ENCODE measurements at regions not wholly inside any gene's neighbourhood (a gene's known extent, or its start where the extent isn't known, plus 50 kb on each side); places are given as distances from the start of the nearest gene placed in this dataset.
"Not testable (repeated sequence)": the region's sequence is repeated elsewhere in the genome, so short reads cannot be mapped to it uniquely, and the experiment has no call there.

DNA sequence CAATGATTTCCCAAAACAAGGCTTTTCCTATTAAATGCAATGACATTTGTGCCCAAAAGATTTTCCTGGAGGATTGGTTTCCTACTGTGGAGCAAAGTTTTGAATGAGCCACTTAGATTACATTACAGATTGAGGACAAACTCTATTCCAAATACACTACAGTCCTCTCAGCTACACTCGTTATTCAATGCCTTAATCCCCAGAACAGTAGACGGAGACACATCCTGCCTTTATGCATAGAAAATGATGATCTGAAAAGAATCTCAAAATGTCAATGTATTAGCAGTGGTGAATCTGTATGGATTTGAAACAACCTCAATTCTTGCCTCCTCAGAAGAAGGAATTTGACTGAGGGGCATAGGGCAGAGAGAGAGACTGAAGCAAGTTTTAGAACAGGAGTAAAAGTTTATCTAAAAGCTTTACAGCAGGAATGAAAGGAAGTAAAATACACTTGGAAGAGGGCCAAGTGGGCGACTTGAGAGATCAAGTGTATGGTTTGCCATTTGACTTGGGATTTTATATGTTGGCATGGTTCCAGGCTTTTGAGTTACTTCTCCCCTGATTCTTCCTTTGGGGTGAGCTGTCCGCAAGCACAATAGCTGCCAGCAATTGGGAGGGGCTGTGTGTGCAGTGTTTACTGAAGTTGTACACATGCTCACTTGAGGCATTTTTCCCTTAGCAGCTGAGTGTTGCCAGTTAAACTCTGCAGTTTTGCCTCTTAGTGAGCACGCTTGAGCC, 891.9 kb upstream of the MBL2 start:
- Histone ChIP-seq H3K36me3 (ENCODE audit: control insufficient read depth in 2 of 2, insufficient read depth in 2 of 2, low read length in 2 of 2) (no peaks in the 10 kb centered on the region), H3K27me3 (ENCODE audit: control insufficient read depth in 1 of 2, insufficient read depth in 2 of 2, low read length in 2 of 2) (no peaks in the 10 kb centered on the region), H3K4me1 (ENCODE audit: control insufficient read depth, insufficient read depth, low read length) (no peaks in the 10 kb centered on the region), H3K9ac (ENCODE audit: low read length in 2 of 2) (no peak overlapping the region), H3K9me3 (ENCODE audit: control insufficient read depth in 2 of 2, low read length in 2 of 2) (no peaks in the 10 kb centered on the region), H3K27ac (ENCODE audit: low read length) (no peak overlapping the region), H3K4me3 (ENCODE audit: low read length in 2 of 2) (peak overlapping the region; percentile 26 to 52)

GRCh38 chr10:53650794-53651193, 878.2 kb upstream of the MBL2 start:
- Histone ChIP-seq H3K9me3 (ENCODE audit: control insufficient read depth in 2 of 2, low read length in 2 of 2) (no peaks in the 10 kb centered on the region), H3K27ac (ENCODE audit: low read length) (no peak overlapping the region), H3K4me1 (ENCODE audit: control insufficient read depth, insufficient read depth, low read length) (no peaks in the 10 kb centered on the region), H3K9ac (ENCODE audit: low read length in 2 of 2) (no peak overlapping the region), H3K36me3 (ENCODE audit: control insufficient read depth in 2 of 2, insufficient read depth in 2 of 2, low read length in 2 of 2) (no peaks in the 10 kb centered on the region), H3K27me3 (ENCODE audit: control insufficient read depth in 1 of 2, insufficient read depth in 2 of 2, low read length in 2 of 2) (no peaks in the 10 kb centered on the region), H3K4me3 (ENCODE audit: low read length in 2 of 2) (no peak overlapping the region)

DNA sequence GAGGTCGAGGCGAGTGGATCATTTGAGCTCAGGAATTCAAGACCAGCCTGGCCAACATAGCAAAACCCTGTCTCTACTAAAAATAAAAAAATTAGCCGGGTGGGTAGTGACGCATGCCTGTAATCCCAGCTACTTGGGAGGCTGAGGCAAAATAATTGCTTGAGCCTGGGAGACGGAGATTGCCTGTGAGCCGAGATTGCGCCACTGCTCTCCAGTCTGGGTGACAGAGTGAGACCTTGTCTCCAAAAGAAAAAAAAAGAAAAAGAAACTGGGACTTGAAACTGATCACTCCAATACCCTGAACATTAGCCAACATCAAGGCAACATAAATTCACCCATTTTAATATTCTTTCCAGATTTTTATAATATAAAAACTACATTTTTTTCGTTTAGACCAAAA, 874.6 kb upstream of the MBL2 start:
- H3K9ac ChIP-seq (ENCODE audit: low read length in 2 of 2); H3K27me3 ChIP-seq (ENCODE audit: control insufficient read depth in 1 of 2, insufficient read depth in 2 of 2, low read length in 2 of 2); H3K4me1 ChIP-seq (ENCODE audit: control insufficient read depth, insufficient read depth, low read length): not testable (repeated sequence)

GRCh38 chr10:53646525-53646924, 873.9 kb upstream of the MBL2 start:
- no peaks in the 10 kb centered on the region for H3K4me1 ChIP-seq (ENCODE audit: control insufficient read depth, insufficient read depth, low read length)
- H3K4me3 ChIP-seq (ENCODE audit: low read length in 2 of 2) = no peak overlapping the region
- H3K36me3 ChIP-seq (ENCODE audit: control insufficient read depth in 2 of 2, insufficient read depth in 2 of 2, low read length in 2 of 2) = no peaks in the 10 kb centered on the region
- no peak overlapping the region for H3K9ac ChIP-seq (ENCODE audit: low read length in 2 of 2)
- no peaks in the 10 kb centered on the region for H3K9me3 ChIP-seq (ENCODE audit: control insufficient read depth in 2 of 2, low read length in 2 of 2)
- no peak overlapping the region for H3K27ac ChIP-seq (ENCODE audit: low read length)
- no peaks in the 10 kb centered on the region for H3K27me3 ChIP-seq (ENCODE audit: control insufficient read depth in 1 of 2, insufficient read depth in 2 of 2, low read length in 2 of 2)

More for the DNA sequence above, 874.6 kb upstream of the MBL2 start:
- not testable (repeated sequence) for H3K36me3 ChIP-seq (ENCODE audit: control insufficient read depth in 2 of 2, insufficient read depth in 2 of 2, low read length in 2 of 2); H3K9me3 ChIP-seq (ENCODE audit: control insufficient read depth in 2 of 2, low read length in 2 of 2); H3K27ac ChIP-seq (ENCODE audit: low read length); H3K4me3 ChIP-seq (ENCODE audit: low read length in 2 of 2)

DNA sequence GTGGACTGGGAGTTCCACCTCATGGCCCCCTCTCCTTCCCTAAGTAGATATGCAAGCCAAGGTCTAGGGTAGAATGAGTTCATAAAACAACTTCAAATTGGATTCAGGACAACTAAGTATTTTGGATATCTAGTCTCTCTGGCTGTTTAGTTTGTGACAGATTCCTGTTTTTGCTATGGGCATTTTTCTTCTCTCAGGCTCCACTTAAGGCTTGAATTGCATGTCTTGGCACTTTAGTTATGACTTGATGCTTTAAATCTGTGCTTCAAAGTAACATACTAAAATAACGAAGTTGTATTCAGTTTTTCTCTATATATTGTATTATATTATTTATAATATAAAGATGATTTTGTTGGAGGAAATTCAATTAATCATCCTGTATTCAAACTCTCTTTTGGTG, 873.4 kb upstream of the MBL2 start:
- H3K4me3 ChIP-seq (ENCODE audit: low read length in 2 of 2) = no peak overlapping the region
- no peaks in the 10 kb centered on the region for H3K27me3 ChIP-seq (ENCODE audit: control insufficient read depth in 1 of 2, insufficient read depth in 2 of 2, low read length in 2 of 2)
- H3K9me3 ChIP-seq (ENCODE audit: control insufficient read depth in 2 of 2, low read length in 2 of 2) = no peaks in the 10 kb centered on the region
- H3K36me3 ChIP-seq (ENCODE audit: control insufficient read depth in 2 of 2, insufficient read depth in 2 of 2, low read length in 2 of 2) = no peaks in the 10 kb centered on the region
- no peaks in the 10 kb centered on the region for H3K4me1 ChIP-seq (ENCODE audit: control insufficient read depth, insufficient read depth, low read length)
- no peak overlapping the region for H3K9ac ChIP-seq (ENCODE audit: low read length in 2 of 2)
- H3K27ac ChIP-seq (ENCODE audit: low read length) = no peak overlapping the region

- no peaks in the 10 kb centered on the region for H3K4me1 ChIP-seq (ENCODE audit: control insufficient read depth, insufficient read depth, low read length)
- H3K36me3 ChIP-seq (ENCODE audit: control insufficient read depth in 2 of 2, insufficient read depth in 2 of 2, low read length in 2 of 2) = no peaks in the 10 kb centered on the region
- H3K27me3 ChIP-seq (ENCODE audit: control insufficient read depth in 1 of 2, insufficient read depth in 2 of 2, low read length in 2 of 2) = no peaks in the 10 kb centered on the region
- H3K9ac ChIP-seq (ENCODE audit: low read length in 2 of 2) = no peak overlapping the region
- H3K9me3 ChIP-seq (ENCODE audit: control insufficient read depth in 2 of 2, low read length in 2 of 2) = no peaks in the 10 kb centered on the region
- no peak overlapping the region for H3K27ac ChIP-seq (ENCODE audit: low read length)
- H3K4me3 ChIP-seq (ENCODE audit: low read length in 2 of 2) = no peak overlapping the region
Observed at GRCh38 chr10:53638006-53638405, 865.4 kb upstream of the MBL2 start.

- H3K9ac ChIP-seq (ENCODE audit: low read length in 2 of 2) = no peak overlapping the region
- no peaks in the 10 kb centered on the region for H3K27me3 ChIP-seq (ENCODE audit: control insufficient read depth in 1 of 2, insufficient read depth in 2 of 2, low read length in 2 of 2)
- H3K27ac ChIP-seq (ENCODE audit: low read length) = no peak overlapping the region
- H3K9me3 ChIP-seq (ENCODE audit: control insufficient read depth in 2 of 2, low read length in 2 of 2) = no peaks in the 10 kb centered on the region
- H3K36me3 ChIP-seq (ENCODE audit: control insufficient read depth in 2 of 2, insufficient read depth in 2 of 2, low read length in 2 of 2) = no peaks in the 10 kb centered on the region
- no peaks in the 10 kb centered on the region for H3K4me1 ChIP-seq (ENCODE audit: control insufficient read depth, insufficient read depth, low read length)
- no peak overlapping the region for H3K4me3 ChIP-seq (ENCODE audit: low read length in 2 of 2)
Observed at GRCh38 chr10:53624722-53625121, 852.1 kb upstream of the MBL2 start.

DNA sequence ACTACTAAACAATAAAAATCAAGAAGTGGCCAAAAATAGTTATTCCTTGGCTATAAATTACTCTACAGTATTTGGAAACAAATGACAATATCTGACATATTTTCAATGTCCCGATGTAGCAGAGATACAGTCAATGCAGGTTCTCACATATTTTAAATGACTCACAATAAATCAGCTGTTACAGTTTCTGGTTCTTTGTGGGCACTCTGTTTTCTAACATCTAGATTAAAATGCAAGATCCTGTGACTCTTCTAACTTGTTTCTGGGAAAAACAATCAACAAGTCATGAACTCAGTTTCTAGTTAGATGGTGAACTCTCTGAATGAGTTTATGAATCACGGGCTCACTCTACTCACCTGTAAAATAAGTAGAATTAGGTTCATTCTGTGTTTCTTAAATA, 849.6 kb upstream of the MBL2 start:
- H3K9ac ChIP-seq (ENCODE audit: low read length in 2 of 2) = no peak overlapping the region
- no peak overlapping the region for H3K4me3 ChIP-seq (ENCODE audit: low read length in 2 of 2)
- no peaks in the 10 kb centered on the region for H3K4me1 ChIP-seq (ENCODE audit: control insufficient read depth, insufficient read depth, low read length)
- H3K27me3 ChIP-seq (ENCODE audit: control insufficient read depth in 1 of 2, insufficient read depth in 2 of 2, low read length in 2 of 2) = no peaks in the 10 kb centered on the region
- H3K9me3 ChIP-seq (ENCODE audit: control insufficient read depth in 2 of 2, low read length in 2 of 2) = no peaks in the 10 kb centered on the region
- no peaks in the 10 kb centered on the region for H3K36me3 ChIP-seq (ENCODE audit: control insufficient read depth in 2 of 2, insufficient read depth in 2 of 2, low read length in 2 of 2)
- no peak overlapping the region for H3K27ac ChIP-seq (ENCODE audit: low read length)

GRCh38 chr10:53619671-53620070, 847.1 kb upstream of the MBL2 start:
- Histone ChIP-seq H3K9me3 (ENCODE audit: control insufficient read depth in 2 of 2, low read length in 2 of 2) (no peaks in the 10 kb centered on the region), H3K36me3 (ENCODE audit: control insufficient read depth in 2 of 2, insufficient read depth in 2 of 2, low read length in 2 of 2) (no peaks in the 10 kb centered on the region), H3K4me3 (ENCODE audit: low read length in 2 of 2) (no peak overlapping the region), H3K27ac (ENCODE audit: low read length) (no peak overlapping the region), H3K4me1 (ENCODE audit: control insufficient read depth, insufficient read depth, low read length) (no peaks in the 10 kb centered on the region), H3K27me3 (ENCODE audit: control insufficient read depth in 1 of 2, insufficient read depth in 2 of 2, low read length in 2 of 2) (no peaks in the 10 kb centered on the region), H3K9ac (ENCODE audit: low read length in 2 of 2) (no peak overlapping the region)

- Histone ChIP-seq H3K4me1 (ENCODE audit: control insufficient read depth, insufficient read depth, low read length) (no peaks in the 10 kb centered on the region), H3K27ac (ENCODE audit: low read length) (no peak overlapping the region), H3K9ac (ENCODE audit: low read length in 2 of 2) (no peak overlapping the region), H3K9me3 (ENCODE audit: control insufficient read depth in 2 of 2, low read length in 2 of 2) (no peaks in the 10 kb centered on the region), H3K36me3 (ENCODE audit: control insufficient read depth in 2 of 2, insufficient read depth in 2 of 2, low read length in 2 of 2) (no peaks in the 10 kb centered on the region), H3K27me3 (ENCODE audit: control insufficient read depth in 1 of 2, insufficient read depth in 2 of 2, low read length in 2 of 2) (no peaks in the 10 kb centered on the region), H3K4me3 (ENCODE audit: low read length in 2 of 2) (no peak overlapping the region)
Observed at GRCh38 chr10:53607691-53608090, 835.1 kb upstream of the MBL2 start.

DNA sequence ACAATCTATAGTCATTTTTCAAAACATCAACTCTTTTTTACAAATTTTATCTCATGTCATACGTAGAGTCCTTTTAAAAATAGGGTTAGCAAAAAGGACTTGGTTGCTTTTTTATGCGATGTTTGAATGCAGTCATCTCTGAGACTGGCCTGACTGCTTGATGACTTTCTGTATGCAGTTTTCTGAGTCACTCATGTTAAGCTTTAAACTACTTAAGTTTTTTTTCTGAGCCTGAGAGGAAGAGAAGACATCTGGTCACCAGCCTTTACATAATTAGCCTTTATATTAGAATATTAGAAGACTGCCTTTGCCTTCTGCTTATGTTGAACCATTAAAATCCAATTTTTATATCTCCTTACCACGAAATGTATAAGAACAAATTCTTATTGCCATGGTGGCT, 834.4 kb upstream of the MBL2 start:
- Histone ChIP-seq H3K9me3 (ENCODE audit: control insufficient read depth in 2 of 2, low read length in 2 of 2) (no peaks in the 10 kb centered on the region), H3K27me3 (ENCODE audit: control insufficient read depth in 1 of 2, insufficient read depth in 2 of 2, low read length in 2 of 2) (no peaks in the 10 kb centered on the region)

More for the DNA sequence above, 834.4 kb upstream of the MBL2 start:
- H3K4me1 ChIP-seq (ENCODE audit: control insufficient read depth, insufficient read depth, low read length) = no peaks in the 10 kb centered on the region
- H3K4me3 ChIP-seq (ENCODE audit: low read length in 2 of 2) = no peak overlapping the region
- no peak overlapping the region for H3K27ac ChIP-seq (ENCODE audit: low read length)
- H3K36me3 ChIP-seq (ENCODE audit: control insufficient read depth in 2 of 2, insufficient read depth in 2 of 2, low read length in 2 of 2) = no peaks in the 10 kb centered on the region
- no peak overlapping the region for H3K9ac ChIP-seq (ENCODE audit: low read length in 2 of 2)

Measured in stomach smooth muscle (tissue), 2 donors.